HG02870 (cell line): ENCODE measurements at regions not wholly inside any gene's neighbourhood (a gene's known extent, or its start where the extent isn't known, plus 50 kb on each side); places are given as distances from the start of the nearest gene placed in this dataset.
A peak's percentile ranks its signal among the peaks of the same experiment; 100 is the strongest.
"Not testable (repeated sequence)": the region's sequence is repeated elsewhere in the genome, so short reads cannot be mapped to it uniquely, and the experiment has no call there.

Experiments
- ATAC-seq: cut with Tn5 transposase; IDR thresholded peaks from one replicate; pipeline ENCODE4 v1.9.1; 2021; ENCODE audit warnings: mild to moderate bottlenecking, moderate library complexity; ENCODE audit not compliant: unreplicated experiment

DNA sequence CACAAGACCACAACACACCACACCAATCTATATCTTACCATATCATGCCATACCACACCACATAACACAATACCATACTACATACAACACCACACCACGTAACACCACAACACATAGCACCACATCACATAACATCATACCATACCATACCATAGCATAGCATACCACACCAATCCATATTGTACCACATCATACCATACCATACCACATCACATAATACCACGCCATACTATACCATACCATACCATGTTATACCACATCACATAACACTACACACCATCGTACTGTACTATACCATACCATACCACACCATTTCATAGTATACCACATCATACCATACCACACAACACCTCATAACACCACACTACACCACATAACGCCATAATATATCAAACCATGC is 335.2 kb upstream of the VWC2 start:
- ATAC-seq = no peak

DNA sequence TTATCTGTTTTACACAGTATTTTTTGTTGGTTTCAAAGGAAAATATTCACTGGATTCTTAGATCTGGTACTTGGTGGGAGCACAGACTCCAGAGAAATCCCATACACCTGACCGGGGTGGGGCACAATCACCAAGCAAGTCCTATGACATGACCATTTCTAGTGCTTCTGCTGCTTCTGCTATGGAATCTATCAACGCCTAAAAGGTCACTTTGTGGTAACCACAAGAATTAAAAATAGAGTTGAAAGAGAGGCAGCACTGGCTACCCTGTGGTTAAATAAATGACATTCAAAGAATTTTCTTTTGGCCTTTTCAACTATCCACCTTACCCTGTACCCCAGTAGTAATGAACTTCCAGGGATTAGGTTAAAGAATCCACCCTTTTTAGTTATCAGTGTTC is 329.9 kb upstream of the VWC2 start:
- no peak for ATAC-seq

DNA sequence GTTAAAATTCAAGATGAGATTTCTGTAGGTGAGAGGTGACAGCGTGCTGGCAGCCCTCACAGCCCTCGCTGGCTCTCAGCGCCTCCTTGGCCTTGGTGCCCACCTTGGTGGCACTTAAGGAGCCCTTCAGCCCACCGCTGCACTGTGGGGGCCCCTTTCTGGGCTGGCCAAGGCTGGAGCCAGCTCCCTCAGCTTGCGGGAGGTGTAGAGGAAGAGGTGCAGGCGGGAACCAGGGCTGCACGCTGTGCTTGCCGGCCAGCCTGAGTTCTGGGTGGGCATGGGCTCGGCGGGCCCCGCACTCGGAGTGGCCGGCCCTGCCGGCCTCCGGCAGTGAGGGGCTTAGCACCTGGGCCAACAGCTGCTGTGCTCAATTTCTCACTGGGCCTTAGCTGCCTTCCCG is 320.0 kb upstream of the VWC2 start:
- no peak for ATAC-seq

DNA sequence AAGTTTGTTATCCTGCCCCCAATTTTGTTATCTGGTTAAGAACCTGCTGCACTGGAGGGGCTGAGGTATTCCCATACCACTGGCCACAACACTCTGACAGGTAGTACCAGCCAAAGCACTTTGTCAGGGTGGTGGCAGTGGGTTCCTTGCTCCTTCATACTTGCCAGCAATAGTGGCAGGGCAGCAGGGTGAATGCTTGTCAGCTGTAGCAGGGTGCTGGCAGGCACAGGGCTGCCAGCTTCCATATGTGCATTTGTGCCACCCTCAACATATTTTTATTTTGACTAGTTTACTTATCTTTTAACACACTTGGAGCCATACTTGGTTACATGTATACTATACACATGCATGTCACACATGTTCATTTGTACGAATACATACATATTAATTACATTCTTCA is 294.0 kb upstream of the VWC2 start:
- no peak for ATAC-seq

DNA sequence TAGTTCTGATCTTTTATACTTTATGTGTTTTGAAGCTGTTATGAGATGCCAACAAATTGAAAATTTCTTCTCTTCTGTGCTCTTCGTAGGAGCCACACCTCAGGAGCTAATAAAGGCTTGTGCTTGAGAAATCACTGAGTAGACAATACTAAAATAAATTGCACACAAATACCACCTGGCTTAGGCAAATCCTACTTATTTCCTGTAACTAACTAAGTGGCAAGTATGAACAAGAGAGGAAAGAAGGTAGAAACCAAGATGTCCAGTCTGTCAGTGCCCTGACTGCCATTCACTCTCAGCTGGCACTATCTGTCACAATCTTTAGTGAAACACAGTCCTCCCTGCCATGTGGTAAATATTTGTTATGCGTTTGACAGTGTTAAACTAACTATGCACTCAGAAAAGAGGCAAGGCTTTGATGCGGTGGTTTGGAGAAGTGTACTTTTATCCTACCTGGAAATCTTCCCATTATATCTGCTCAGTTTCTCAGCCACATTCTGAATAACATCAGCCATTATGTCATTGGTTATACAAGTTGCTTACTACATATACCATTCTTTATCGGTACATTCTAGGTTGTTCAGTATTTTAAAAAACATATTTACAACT is 293.4 kb upstream of the VWC2 start:
- no peak for ATAC-seq

DNA sequence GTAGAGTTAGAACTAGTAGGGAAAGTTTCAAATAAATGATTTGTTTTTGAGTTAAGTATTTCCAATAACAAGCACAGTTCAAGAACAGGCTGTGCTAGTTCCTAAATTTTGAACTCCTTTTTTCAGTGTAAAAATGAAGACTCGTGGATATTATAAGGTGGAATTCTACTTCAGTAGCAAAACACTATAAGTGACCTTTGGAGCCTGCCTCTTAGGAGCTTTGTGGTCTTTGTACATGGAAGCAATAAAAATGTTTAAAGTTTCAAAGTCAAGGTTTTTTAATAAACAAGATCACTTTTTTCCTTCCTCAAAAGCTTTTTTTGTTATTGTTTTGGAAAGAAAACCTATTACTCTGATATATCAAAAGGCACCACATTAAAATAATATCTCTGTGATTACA is 292.4 kb upstream of the VWC2 start:
- no peak for ATAC-seq

DNA sequence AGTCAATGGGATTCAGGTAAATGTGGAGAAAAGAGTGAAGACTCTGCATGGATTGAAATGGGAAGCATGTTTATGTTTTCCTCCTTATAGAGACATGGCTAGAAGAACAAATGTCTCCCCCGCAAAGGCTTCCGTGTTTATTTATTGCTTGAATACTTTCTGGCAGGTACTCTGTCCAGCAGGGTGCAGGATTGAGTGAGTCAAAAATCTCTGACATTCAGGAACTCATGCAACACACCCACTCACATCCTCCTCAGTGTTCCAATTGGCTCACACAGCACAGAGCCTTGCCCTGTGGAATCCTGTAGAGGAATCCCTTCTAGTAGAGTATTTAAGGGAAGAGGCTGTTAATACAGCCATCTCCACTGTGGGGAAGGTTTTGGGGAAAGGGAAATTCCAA is 290.3 kb upstream of the VWC2 start:
- ATAC-seq = peak; percentile 61

DNA sequence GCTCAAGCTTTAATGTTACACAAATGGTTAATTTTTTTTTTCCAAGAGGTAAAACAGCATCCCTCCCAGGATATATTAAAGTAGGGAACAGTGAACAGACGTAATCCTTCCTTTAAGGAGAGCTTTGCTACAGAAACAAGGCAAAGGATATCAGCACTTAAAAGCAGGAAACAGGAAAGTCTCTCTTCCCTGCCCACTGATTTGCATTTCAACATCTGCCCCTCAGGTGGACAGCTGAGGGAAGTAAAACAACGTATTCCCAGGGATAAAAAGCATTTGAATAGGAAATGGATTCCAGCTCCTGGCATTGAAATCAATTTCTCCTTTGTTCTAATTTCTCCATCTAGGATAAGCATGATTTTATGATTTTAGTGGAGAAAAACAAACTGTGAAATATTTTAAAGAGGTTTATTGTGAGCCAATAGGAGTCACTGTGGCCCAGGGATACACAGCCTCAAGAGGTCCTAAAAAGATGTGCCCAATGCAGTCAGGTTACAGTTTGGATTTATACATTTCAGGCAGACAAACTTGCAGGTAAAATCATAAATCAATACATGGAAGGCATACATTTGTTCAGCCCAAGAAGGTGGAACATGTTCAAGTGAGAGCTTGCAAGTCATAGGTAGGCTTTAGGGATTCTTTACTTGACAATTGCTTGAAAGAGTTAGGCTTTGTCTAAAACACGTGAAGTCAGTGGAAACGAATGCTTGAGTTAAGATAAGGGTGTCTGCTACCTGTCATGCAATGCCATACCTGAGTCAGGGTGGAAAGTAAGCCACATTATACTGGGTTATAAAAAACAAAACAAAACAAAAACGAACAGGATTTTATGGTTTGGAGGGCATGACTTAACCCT is 286.2 kb upstream of the VWC2 start:
- ATAC-seq = no peak

DNA sequence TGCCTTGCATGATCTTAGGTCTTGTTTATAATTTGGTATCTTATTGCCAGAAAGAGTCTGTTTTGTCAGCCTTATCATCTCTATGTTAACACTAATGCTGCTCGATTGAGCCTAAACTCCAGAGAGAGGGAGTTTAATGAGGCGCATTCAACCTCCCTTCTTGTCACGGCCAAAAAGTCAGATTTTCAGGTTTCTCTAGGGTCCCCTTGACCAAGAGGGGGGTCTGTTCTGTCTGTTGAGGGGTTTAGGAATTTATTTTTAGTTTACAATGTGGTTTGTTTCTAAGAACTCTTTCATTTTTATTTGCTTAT is 285.7 kb upstream of the VWC2 start:
- no peak for ATAC-seq

DNA sequence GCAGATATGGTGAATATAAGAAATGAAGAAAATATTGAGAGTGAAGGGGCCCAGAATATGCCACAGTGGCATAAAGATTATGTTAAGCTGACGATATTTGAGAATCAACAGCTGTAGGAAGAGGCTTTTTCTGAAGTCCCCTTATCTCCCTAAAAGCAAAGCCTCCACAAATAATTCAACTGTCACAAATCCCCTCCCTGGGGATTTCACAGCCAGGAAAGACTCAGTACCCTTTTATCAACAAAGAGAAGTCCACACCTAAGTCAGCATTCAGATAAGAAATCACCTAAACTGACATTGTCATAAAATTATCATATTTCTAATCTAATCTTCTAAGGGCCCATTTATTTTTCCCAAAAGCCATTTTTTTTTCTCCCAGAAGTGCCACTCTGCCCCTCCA is 284.9 kb upstream of the VWC2 start:
- ATAC-seq = no peak

DNA sequence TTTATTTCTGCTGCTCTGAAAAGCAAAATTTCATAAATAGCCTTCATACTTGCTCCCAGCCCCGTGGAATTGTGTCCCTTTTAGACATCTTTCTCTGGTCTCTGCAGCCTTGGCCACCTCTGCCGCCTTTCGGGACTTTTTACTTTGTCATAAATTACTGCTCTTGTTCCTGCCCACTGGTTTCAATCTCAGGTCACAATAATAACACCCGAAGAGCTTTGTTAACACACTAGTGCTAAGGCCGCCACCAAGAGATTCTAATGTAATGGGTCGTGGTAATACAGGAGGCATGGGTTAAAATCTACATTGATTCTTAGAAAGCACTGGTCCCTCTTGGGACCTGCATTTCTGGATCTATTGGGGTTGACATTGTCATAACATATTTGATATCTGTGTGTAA is 276.0 kb upstream of the VWC2 start:
- ATAC-seq = no peak

DNA sequence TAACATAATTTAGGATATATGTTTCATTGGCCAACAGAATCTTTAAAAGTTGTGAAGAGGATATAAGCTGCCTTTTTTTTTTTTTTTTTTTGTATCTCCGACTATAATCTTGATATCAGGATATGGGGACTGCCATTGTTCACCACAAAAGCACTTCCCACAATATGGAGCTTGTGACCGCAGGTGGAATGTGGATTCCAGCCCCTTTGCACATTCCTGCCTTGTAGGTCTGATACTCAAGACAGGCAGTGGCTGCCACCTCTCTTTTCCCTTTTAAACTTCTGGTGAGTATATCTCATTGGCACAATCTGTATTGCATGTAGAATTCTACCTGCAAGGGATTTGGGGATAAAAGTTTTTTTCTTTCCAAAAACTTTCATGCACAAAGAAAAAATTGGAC is 272.7 kb upstream of the VWC2 start:
- no peak for ATAC-seq

DNA sequence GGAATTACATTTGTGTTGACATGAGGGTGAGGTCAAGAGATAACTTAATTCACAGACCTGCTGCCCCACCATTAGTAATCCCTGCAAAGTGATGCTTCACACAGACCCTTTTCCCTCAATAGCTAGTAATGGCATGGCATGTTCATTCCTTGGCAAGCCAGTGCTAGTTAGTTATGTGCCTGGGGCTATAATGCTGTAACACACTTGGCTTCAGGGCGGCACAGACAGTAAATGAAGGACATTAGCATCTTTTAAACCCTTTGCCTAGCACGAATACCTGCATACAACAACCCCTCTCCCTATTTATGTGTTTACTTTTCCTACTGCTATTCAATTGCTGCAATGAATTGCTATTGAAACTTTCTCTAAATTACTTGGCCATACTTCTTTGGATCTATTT is 266.2 kb upstream of the VWC2 start:
- not testable (repeated sequence) for ATAC-seq

DNA sequence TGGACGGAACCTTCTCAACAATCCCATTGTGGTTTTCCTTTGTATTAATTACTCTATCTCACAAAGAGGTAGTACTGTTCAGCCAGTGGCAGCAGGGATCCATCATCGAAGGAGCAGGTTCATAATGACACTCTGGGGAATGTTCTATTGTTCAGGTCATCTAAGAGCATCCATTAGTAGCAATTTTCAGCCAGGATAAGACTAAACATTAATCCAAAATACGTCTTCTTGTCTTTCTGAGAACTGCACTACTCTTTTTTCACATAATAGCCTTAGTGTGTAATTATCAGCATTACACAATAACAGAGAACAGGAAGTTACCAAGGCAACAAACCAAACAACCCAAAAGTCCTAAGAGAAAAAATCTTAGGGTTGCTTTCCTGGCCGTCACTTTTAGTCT is 259.5 kb upstream of the VWC2 start:
- ATAC-seq = no peak

DNA sequence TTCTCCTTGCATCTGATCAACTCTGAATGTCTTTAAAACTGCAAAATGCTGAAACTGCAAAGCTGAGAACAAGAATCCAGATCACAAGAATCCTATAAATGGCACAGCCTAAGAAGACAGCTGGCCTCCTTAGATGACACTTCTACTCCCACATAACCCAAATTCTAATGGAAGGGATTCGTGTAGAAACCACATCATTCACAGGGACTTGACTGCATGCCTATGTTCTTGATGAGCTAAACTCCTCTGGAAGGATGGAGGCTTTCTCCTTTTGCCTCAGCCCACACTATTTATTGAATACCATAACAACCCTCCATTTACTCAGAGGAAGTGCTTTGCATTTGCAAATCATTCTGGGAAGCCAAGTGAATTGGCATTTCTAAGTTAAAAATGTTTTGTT is 252.5 kb upstream of the VWC2 start:
- no peak for ATAC-seq

DNA sequence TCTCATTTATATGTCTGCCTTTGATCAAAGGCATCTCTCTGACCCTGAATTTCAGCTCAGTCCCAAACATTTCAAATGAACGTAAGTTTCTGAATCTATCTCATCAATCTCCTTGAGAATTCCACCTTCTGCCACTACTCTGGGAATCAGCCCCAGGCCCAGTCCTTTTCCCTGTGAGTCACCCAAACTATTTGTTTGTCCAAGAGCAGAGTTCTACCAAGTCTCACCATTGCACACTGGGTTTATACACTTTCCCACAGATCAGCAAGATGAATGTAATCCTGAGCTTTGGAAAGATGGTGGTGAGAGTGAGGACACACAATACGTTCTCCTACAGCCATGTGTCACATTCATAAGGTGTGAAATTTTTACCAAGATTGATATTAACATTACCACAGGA is 251.3 kb upstream of the VWC2 start:
- no peak for ATAC-seq

DNA sequence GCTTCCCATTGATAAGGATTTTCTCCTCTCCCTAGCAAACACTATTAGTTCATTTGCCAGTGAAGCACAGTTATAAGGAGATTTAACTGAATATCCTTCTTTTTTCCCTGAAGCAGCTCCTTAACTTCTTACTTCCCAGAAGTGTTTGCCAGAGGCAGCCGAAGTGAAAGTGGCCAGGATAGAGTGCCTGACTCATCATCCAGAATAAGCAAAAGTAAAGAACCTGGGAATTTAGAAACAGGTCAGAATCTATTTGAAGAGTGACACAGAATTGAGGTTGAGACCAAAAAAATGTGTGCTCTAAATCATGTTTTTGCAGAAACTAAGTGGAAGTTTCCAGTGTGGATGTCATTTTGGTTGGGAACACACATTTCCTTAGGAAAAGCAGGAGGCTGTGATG is 249.6 kb upstream of the VWC2 start:
- no peak for ATAC-seq

DNA sequence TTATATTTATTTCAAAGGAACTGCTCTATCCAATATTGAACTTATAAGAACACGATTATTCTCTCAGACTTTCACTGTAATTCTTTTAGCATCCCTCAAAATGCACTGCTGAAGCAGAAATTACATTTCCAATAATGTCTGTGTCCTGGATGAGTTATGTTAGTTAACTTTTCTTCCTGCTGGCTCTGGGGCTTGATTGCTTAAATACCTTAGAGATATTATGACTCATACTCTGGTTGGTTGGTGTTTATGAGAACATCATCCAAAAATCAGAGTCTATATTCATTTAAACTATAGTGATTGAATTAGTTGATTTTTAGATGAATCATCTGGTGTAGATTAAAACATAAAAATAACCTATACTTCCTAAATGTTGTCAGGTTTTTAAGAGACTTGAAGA is 246.3 kb upstream of the VWC2 start:
- ATAC-seq = no peak

DNA sequence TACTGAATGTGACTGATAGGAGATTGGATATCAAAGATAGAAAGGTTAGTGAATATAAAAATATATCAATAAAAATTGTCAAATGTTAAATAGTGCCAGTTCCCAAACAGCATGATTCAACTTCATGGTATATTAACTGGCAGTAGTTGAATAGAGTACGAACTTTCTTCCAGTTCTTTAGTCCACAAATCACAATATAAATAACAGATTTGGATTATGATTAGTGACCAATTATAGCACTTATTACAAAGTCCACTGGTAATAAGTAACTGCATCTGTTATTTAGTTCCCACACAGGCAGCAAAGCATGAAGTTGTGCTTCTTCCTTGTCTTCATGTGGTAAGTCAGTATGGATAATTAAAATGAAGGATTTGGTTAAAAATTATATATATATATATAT is 243.0 kb upstream of the VWC2 start:
- no peak for ATAC-seq

DNA sequence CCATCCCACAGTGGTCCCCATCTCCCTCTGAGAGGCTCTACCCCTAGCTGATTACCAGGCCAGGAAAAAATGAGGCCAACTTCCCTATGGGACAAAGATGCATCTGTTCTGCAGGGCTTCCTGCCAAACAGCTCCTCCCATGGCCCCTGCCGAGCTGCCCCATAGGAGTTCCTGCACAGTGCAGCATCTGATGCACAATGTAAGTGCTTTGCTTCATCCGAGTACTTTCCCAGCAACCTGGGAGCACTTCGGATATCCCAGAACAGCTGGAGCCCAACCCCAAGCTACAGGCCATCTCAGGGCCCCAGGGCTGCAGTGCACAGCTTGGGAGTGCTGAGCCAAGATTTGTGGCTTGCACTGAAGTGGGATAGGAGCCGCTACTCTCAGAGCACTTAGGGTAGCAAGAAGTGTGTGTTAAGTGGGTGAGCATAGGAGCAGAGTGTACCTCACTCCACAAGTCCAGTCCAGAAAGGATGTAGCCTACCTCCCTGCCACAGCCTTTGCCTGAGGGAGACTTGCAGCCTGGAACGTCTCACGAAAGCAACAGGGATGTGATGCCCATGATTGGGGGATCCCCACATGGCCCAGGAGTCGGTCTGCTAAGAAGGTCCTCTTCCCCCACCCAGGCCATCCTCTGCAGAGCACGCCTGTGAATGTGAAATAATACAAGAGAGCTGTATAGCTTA is 209.6 kb upstream of the VWC2 start:
- peak; percentile 18 for ATAC-seq

DNA sequence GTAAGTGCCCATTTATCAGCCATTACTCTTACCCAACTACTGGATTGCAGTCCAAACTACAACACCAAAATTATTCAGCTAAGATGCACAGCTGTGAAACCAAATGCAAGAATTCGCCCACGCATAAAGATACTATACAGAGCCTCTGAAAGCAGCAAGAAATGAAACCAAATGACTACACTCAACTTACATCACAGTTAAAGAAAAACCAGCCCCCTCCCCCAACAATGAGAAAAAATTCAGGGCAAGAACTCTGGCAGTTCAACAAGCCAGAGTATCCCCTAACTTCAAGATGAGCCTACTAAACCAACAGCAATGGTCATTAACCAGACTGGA is 209.1 kb upstream of the VWC2 start:
- peak; percentile 72 for ATAC-seq

DNA sequence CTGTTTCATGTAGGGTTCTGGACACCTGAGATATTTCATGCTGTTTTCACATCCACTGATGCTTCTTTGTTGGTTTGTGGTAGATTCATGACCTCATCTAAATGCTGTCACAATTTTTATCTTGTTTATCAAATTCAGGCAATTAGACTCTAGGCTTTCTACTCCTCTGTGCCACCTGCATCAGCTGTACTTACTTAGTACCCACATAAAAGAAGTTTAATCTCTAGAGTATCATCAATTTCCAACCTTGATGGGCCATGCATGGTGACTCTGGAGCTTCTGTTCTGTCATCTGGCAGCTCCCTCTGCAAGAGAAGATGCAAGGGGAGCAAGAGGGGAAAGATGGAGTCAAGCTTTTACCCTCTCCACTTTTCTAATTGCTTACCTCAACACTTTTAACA is 195.9 kb upstream of the VWC2 start:
- no peak for ATAC-seq

DNA sequence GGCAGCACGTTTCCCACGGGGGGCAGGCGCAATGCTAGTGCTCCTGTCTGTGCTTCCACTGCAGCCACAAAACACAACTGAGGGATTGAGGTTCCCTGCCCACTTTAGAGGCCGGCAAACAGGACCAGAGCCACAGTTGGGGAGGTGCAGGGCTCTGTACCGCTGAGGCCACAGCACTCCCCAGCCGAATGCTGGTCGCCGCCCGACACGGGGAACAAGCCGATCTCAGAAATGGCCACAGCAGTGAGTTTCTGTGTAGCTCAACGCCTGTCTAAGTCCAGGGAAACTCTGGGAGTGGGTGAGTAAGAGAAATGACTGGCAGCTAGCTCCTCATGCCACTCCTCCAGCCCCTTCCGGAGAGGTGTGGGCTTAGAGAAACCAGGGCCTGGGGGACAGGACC is 194.0 kb upstream of the VWC2 start:
- ATAC-seq = no peak
